G401 (cell line): ENCODE measurements at regions not wholly inside any gene's neighbourhood (a gene's known extent, or its start where the extent isn't known, plus 50 kb on each side); places are given as distances from the start of the nearest gene placed in this dataset.
"Not testable (repeated sequence)": the region's sequence is repeated elsewhere in the genome, so short reads cannot be mapped to it uniquely, and the experiment has no call there.

Experiments
- DNase-seq: peaks from one replicate; pipeline ENCODE4 v3.0.0-alpha.2; 2015; ENCODE audit warnings: low spot score
- in situ Hi-C: cut with HindIII; loops from 2 replicates; pipeline ENCODE4 v1.10.0; 2016; ENCODE audit warnings: low sequenced_read_pairs, mixed read lengths

- DNase-seq, in situ Hi-C loops: not testable (repeated sequence)
Observed at GRCh38 chr14:30278856-30279255, 280.1 kb upstream of the G2E3 start.

DNA sequence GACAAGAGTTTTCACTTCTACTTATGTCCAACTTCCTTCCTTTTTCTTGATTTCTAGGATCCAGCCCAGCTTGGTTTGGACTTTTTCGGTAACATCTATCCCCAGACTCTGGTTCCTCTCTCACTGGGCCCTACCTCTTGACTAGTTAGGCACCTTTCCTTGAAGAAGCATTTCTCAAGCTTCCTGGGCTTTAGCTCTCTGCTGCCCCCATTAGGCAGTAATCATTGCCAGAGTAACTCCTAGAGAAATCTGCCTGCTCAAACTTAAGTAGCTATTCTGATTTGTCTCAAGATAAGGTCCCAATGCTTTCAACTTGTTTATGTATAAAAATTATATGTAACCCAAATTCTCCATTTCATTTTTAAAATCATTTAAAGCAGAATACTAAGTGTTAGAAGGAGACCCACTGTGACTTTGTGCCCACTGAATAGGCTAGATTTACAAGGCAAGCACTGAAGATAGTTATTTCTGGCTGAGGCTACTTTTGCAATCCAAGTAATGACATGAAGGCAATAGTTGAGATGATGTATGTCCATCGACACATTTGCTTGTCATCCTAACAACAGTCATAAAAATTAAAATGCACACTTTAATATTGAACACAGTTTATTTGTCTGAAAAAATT is 275.0 kb upstream of the G2E3 start:
- DNase-seq: peak; percentile 9
- in situ Hi-C loops: no loop called here

- in situ Hi-C loops: no loop called here
- no peak for DNase-seq
Observed at GRCh38 chr14:30284808-30285207, 274.1 kb upstream of the G2E3 start.

DNA sequence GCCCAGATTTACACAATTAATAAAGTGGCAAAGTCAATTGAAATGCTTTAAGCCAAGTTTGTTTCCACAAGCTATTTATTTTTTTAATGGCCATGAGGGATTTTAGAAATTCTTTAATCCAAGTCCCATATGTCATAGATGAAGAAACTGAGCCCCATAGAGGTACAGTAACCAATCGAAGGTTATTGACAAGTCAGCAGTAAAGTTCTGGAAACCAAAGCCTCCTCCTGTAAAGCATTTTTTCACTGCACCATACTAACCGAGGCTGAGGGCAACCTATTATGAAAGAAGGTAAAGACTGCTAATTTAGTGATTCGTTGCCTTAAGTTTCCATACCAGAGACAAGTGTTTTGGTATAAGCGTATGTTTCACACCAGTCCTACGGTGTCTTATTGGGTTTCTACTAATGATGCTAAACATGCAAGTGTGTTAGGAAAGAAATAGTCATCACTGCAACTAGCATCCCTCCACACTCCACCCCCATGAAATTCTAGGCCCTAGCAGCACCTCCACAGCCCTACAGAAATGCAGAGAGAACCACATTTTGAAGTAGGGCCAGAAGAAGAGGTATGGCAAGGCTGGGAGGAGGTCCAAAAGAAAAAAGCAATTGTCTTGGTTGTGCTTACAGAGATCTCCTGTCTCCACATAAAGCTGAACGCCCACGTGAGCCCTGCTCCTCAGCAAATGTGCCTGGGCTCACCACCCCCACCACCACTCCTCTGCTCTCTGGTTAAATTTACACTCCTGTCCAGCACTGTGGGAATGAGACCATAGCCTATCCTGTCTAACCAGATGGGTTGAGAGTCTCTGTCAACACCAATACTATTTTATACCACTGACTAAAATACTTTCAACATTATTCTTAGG is 271.1 kb upstream of the G2E3 start:
- DNase-seq: no peak
- in situ Hi-C loops: no loop called here

DNA sequence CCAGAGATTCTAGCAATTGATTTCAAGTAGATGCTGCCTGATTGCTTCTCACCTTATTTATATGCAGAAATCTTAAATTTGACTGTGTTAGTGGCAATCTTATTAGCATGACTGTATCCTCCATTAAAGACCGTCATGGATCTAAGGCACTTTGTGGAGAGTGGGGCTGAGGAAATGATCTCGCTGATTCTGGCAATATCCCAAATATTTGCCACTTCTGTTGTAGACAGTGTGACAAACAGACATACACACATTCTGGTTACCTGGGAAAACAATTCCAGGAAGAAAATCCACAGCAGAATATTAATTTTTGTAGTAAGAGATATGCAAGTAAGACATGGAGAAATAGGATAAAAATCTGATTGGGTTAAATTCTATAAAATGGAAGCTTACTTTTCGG is 269.0 kb upstream of the G2E3 start:
- in situ Hi-C loops: no loop called here
- no peak for DNase-seq

- DNase-seq: no peak
- in situ Hi-C loops: no loop called here
Observed at GRCh38 chr14:30291216-30291615, 267.7 kb upstream of the G2E3 start.

DNA sequence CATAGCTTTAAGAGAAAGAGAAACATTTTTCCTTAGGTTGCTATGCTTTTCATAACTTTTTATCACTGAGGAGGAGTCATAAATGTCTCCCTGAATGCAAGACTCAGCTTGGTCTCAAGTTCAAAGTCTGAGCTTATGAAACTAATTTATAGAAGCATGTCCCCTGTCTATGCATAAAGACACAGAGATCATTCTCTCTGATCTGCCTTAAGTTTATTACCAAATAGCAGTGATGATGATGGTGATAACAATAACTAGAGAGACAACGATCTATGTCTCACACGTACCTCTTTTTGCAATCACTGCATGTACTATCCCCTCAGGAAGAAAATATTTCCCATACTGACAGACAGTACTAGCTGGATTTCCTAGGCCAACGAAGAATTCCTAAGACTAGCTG is 266.4 kb upstream of the G2E3 start:
- in situ Hi-C loops: no loop called here

GRCh38 chr14:30295980-30296379 is 263.0 kb upstream of the G2E3 start:
- in situ Hi-C loops: no loop called here
- DNase-seq: no peak

More for the DNA sequence above, 266.4 kb upstream of the G2E3 start:
- DNase-seq: no peak

DNA sequence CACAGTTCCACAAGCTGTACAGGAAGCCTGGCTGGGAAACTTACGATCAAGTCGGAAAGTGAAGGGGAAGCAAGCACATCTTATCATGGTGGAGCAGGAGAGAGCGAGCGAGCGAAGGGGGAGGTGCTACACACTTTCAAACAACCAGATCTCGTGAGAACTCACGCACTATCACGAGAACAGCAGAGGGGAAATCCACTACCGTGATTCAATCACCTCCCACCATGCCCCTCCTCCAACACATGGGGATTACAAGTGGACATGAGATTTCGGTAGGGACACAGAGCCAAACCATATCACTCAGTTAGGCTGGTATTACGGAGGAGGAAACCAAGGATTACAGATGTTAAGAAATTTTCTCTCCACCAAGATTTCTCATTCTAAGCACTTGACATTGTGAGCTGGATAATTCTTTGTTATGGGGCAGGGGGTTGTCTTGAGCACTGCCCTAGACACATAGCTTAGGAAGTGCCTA is 262.0 kb upstream of the G2E3 start:
- in situ Hi-C loops: no loop called here
- no peak for DNase-seq

- in situ Hi-C loops: no loop called here
Observed at GRCh38 chr14:30297876-30298795, 260.8 kb upstream of the G2E3 start.

GRCh38 chr14:30299915-30300314 is 259.0 kb upstream of the G2E3 start:
- in situ Hi-C loops: no loop called here
- no peak for DNase-seq

More at GRCh38 chr14:30297876-30298795, 260.8 kb upstream of the G2E3 start:
- DNase-seq: no peak

DNA sequence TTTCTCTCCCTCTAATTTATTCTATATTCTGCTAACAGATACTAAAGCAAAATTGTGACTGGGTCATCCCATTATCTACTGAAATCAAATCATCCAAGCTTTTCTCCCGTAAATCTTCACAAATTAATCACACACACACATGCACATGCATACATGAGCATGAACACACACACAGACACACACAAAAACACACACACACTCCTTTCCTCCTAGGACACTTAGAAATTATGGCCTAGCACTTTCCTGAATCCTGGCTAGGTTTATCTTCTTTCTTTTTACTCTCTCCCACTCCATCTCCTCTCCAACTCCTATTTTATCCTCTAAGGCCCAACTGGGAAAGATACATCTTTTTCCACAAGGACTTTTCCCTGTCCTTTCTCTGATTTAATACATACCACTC is 255.6 kb upstream of the G2E3 start:
- in situ Hi-C loops: no loop called here
- no peak for DNase-seq

GRCh38 chr14:30305346-30305745 is 253.6 kb upstream of the G2E3 start:
- no peak for DNase-seq
- in situ Hi-C loops: no loop called here

DNA sequence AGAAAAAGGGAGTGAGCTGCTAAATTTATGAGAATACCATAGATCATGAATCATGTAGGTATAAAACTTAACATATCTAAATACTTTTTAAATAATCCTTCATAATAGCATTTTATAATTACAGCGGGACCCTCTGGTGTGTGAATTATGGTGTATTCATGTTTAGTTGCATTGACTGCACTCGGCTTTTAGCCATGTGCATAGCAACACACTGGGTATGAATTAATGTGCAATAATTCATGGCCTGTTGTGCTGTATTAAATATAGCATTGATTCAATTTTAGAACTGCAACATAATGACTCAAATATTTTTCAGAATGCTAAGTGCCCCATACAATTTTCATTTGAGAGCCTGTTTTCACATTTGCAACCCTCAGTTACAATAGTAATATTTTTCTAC is 249.6 kb upstream of the G2E3 start:
- in situ Hi-C loops: no loop called here
- no peak for DNase-seq

DNA sequence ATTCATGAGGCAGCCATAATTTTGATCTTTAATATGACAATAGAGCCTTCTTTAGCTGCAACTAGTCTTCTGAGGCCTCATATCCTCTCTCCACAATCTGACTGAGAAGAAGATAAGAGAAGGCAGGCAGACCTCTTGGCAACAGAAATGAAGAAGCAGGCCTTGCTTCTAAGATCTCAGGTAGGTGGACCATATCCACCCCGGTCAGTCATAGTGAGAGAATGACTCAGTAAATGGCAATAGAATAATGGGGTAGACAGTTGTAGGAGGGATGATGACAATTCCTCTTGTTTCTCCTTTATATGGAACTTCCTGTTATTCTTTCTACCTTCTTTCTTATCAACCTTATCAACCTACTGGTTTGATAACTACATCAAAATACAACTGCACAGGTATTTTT is 246.7 kb upstream of the G2E3 start:
- in situ Hi-C loops: no loop called here
- no peak for DNase-seq

- DNase-seq: no peak
- in situ Hi-C loops: no loop called here
Observed at GRCh38 chr14:30317729-30318128, 241.2 kb upstream of the G2E3 start.

DNA sequence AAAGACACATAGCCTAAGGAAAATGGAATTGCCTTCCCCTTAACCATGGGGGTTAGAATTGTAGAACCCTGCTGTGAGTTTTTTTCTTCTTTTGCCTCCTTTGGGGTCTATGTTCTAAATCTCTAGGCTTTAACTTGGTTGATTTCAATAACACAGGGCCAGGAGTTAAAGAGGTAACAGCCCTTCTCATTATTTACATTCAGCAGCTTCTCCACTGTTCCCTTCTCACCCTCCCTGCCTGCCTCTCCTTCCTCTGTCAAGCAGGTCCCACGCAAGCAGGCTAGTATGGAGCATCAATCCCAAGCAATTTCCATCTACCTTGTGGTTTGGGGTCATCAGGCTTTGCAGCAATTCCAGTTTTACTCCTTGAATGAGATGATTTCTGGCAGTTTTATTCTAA is 236.1 kb upstream of the G2E3 start:
- DNase-seq: no peak
- in situ Hi-C loops: no loop called here

GRCh38 chr14:30330033-30330432 is 228.9 kb upstream of the G2E3 start:
- in situ Hi-C loops: no loop called here
- no peak for DNase-seq

DNA sequence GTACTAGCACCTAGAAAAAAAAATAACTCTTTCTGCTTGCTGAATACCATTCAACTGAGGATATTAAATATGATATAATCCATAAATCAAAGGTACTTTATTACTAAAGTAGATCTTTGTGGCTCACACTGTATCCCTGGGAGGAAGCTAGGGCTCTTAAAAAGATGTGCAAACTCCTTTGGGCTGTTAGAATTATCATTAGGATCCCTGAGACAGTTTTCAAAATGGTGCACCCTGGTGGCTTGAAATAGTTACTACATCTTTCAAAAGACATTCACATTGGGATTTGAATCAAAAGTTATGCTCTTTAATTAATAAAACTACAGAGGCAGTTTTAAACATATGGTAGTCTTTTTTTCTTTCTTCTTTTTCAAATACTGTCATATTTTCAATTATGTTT is 228.5 kb upstream of the G2E3 start:
- no peak for DNase-seq
- in situ Hi-C loops: no loop called here

- DNase-seq: no peak
- in situ Hi-C loops: no loop called here
Observed at GRCh38 chr14:30331030-30331429, 227.9 kb upstream of the G2E3 start.
